ENCODE measurements at regions not wholly inside any gene's neighbourhood (a gene's known extent, or its start where the extent isn't known, plus 50 kb on each side); places are given as distances from the start of the nearest gene placed in this dataset.

DNA sequence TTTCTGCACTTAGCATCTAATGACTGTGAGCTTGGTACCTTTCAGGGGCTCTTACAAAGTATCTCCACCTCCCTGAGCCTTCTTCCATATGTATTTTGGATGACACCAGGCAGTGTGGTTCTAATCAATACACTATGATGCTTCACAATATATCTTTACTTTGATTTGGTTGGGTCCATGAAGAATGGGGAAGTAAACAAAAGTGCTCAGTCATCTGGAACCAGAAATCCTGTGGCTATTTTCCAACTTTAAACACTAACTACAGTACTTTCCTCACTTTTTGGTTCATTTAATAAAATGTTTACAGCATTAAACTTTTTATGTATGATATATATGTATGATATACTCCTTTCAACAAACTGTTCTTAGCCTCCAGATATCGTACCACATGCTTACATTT lies 216.4 kb upstream of the AFF2 start:
- Histone ChIP-seq H3K4ac (ENCODE audit: low read depth, low read length) (no peak overlapping the region), H3K56ac (ENCODE audit: insufficient read length, low read depth, low read length) (no peak overlapping the region), H3T11ph (ENCODE audit: low read length) (no peak overlapping the region), H2BK20ac (ENCODE audit: low read depth, low read length, poor library complexity, severe bottlenecking) (no peak overlapping the region), H4K20me1 (ENCODE audit: control insufficient read depth, insufficient read depth, insufficient read length) (no peaks in the 10 kb centered on the region), H3K9me3 (ENCODE audit: control insufficient read depth, low read depth, low read length) (peaks cover 40% of the 10 kb centered on the region), H3K79me1 (ENCODE audit: insufficient read depth, low read depth, low read length, poor library complexity, severe bottlenecking) (no peaks in the 10 kb centered on the region), H2BK15ac (ENCODE audit: low read depth, low read length) (no peak overlapping the region), H2AFZ (ENCODE audit: low read length) (no peak overlapping the region), H4K91ac (ENCODE audit: insufficient read length, low read depth, low read length) (no peak overlapping the region), H3K14ac (ENCODE audit: insufficient read depth, low read length) (no peak overlapping the region), H2BK5ac (ENCODE audit: insufficient read length, low read length) (no peak overlapping the region), H3K18ac (ENCODE audit: insufficient read length, low read depth, low read length) (no peak overlapping the region), H3K27ac (ENCODE audit: insufficient read length, low read depth, low read length) (no peak overlapping the region), H3K9ac (ENCODE audit: extremely low read depth, insufficient read length, low read length) (no peak overlapping the region), H3K23ac (ENCODE audit: insufficient read length, low read depth, low read length) (no peak overlapping the region), H3K4me2 (ENCODE audit: insufficient read depth, insufficient read length, low read length) (no peak overlapping the region), H3K79me2 (ENCODE audit: insufficient read depth, low read length) (no peaks in the 10 kb centered on the region), H3K23me2 (ENCODE audit: insufficient read length, low read depth, low read length, poor library complexity, severe bottlenecking) (no peaks in the 10 kb centered on the region), H3K27me3 (ENCODE audit: insufficient read depth, low read length) (no peaks in the 10 kb centered on the region), H3K4me1 (ENCODE audit: insufficient read depth, low read length) (no peaks in the 10 kb centered on the region), H4K8ac (replicated peaks; ENCODE audit: insufficient read length, low read depth, low read length) (no peak overlapping the region), H2BK120ac (ENCODE audit: low read depth, low read length, poor library complexity, severe bottlenecking) (no peak overlapping the region), H4K5ac (ENCODE audit: insufficient read length, low read depth, low read length) (no peak overlapping the region), H2AK5ac (ENCODE audit: insufficient read length, low read length) (no peak overlapping the region), H2BK12ac (ENCODE audit: insufficient read length, low read depth, low read length) (no peak overlapping the region)
- Mint-ChIP-seq H3K36me3 (ENCODE audit: insufficient read depth in 1 of 3, low read depth in 3 of 3) (no peaks in the 10 kb centered on the region; a peak in 1 of 7 replicates), H3K27ac (no peak overlapping the region), H3K4me1 (peaks cover 7 to 9% of the 10 kb centered on the region in 2 experiments), H3K9me3 (peaks cover 56 to 60% of the 10 kb centered on the region in 2 experiments), H3K4me3 (no peak overlapping the region), H3K27me3 (ENCODE audit: low read depth) (no peaks in the 10 kb centered on the region)
- no peak for DNase-seq
- TF ChIP-seq, protein P1, sequence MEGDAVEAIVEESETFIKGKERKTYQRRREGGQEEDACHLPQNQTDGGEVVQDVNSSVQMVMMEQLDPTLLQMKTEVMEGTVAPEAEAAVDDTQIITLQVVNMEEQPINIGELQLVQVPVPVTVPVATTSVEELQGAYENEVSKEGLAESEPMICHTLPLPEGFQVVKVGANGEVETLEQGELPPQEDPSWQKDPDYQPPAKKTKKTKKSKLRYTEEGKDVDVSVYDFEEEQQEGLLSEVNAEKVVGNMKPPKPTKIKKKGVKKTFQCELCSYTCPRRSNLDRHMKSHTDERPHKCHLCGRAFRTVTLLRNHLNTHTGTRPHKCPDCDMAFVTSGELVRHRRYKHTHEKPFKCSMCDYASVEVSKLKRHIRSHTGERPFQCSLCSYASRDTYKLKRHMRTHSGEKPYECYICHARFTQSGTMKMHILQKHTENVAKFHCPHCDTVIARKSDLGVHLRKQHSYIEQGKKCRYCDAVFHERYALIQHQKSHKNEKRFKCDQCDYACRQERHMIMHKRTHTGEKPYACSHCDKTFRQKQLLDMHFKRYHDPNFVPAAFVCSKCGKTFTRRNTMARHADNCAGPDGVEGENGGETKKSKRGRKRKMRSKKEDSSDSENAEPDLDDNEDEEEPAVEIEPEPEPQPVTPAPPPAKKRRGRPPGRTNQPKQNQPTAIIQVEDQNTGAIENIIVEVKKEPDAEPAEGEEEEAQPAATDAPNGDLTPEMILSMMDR (conservative IDR thresholded peaks at IDR 0.05) = no peak
- no CpG with 5 or more reads among the region's 1 CpG for whole genome bisulfite sequencing (ENCODE audit: extremely low coverage, insufficient read length, low lambda C conversion rate)
